ENCODE measurements at regions not wholly inside any gene's neighbourhood (a gene's known extent, or its start where the extent isn't known, plus 50 kb on each side); places are given as distances from the start of the nearest gene placed in this dataset.
A peak's percentile ranks its signal among the peaks of the same experiment; 100 is the strongest.

GRCh38 chr20:58131151-58131550 lies 97.3 kb downstream of the ANKRD60 start:
- H3K14ac ChIP-seq (ENCODE audit: insufficient read depth, low read length) = no peak overlapping the region
- H2BK120ac ChIP-seq (ENCODE audit: low read depth, low read length, poor library complexity, severe bottlenecking) = no peak overlapping the region
- no peak overlapping the region for H3K27ac ChIP-seq (ENCODE audit: insufficient read length, low read depth, low read length)
- no peak overlapping the region for H4K8ac ChIP-seq (replicated peaks; ENCODE audit: insufficient read length, low read depth, low read length)
- peaks cover 6 to 9% of the 10 kb centered on the region in 2 experiments for H3K9me3 Mint-ChIP-seq
- DNase-seq = peak; percentile 38
- TF ChIP-seq CTCF (conservative IDR thresholded peaks at IDR 0.05) = no peak
- H2BK15ac ChIP-seq (ENCODE audit: low read depth, low read length) = no peak overlapping the region
- H4K5ac ChIP-seq (ENCODE audit: insufficient read length, low read depth, low read length) = no peak overlapping the region
- H4K91ac ChIP-seq (ENCODE audit: insufficient read length, low read depth, low read length) = no peak overlapping the region
- H3K27me3 ChIP-seq (ENCODE audit: insufficient read depth, low read length) = no peaks in the 10 kb centered on the region
- no peak overlapping the region for H3T11ph ChIP-seq (ENCODE audit: low read length)
- H3K9me3 ChIP-seq (ENCODE audit: control insufficient read depth, low read depth, low read length) = no peaks in the 10 kb centered on the region
- H3K56ac ChIP-seq (ENCODE audit: insufficient read length, low read depth, low read length) = no peak overlapping the region
- H3K9ac ChIP-seq (ENCODE audit: extremely low read depth, insufficient read length, low read length) = no peak overlapping the region
- peak overlapping the region in 1 of 2 experiments; percentile 19; a peak in 3 of 5 replicates for H3K4me3 Mint-ChIP-seq
- no peaks in the 10 kb centered on the region for H3K23me2 ChIP-seq (ENCODE audit: insufficient read length, low read depth, low read length, poor library complexity, severe bottlenecking)
- H3K18ac ChIP-seq (ENCODE audit: insufficient read length, low read depth, low read length) = no peak overlapping the region
- no peak overlapping the region for H3K23ac ChIP-seq (ENCODE audit: insufficient read length, low read depth, low read length)
- H2AFZ ChIP-seq (ENCODE audit: low read length) = no peak overlapping the region
- no peak overlapping the region for H2BK20ac ChIP-seq (ENCODE audit: low read depth, low read length, poor library complexity, severe bottlenecking)
- no peak overlapping the region for H2BK5ac ChIP-seq (ENCODE audit: insufficient read length, low read length)
- peak overlapping the region; percentile 38 for H3K4me2 ChIP-seq (ENCODE audit: insufficient read depth, insufficient read length, low read length)
- H3K4me1 ChIP-seq (ENCODE audit: insufficient read depth, low read length) = no peaks in the 10 kb centered on the region; the same call in 1 of the 2 replicates
- H2BK12ac ChIP-seq (ENCODE audit: insufficient read length, low read depth, low read length) = no peak overlapping the region
- no peaks in the 10 kb centered on the region; a peak in 1 of 7 replicates for H3K36me3 Mint-ChIP-seq (ENCODE audit: insufficient read depth in 1 of 3, low read depth in 3 of 3)
- peaks cover 10% of the 10 kb centered on the region for H3K27me3 Mint-ChIP-seq (ENCODE audit: low read depth)
- no peaks in the 10 kb centered on the region for H3K79me1 ChIP-seq (ENCODE audit: insufficient read depth, low read depth, low read length, poor library complexity, severe bottlenecking)
- no peak overlapping the region for H3K27ac Mint-ChIP-seq
- WGBS (ENCODE audit: extremely low coverage, insufficient read length, low lambda C conversion rate) = no CpG with 5 or more reads among the region's 8 CpGs
- H2AK5ac ChIP-seq (ENCODE audit: insufficient read length, low read length) = no peak overlapping the region
- no peaks in the 10 kb centered on the region for H3K79me2 ChIP-seq (ENCODE audit: insufficient read depth, low read length)
- peaks cover 39 to 47% of the 10 kb centered on the region in 2 experiments for H3K4me1 Mint-ChIP-seq
- H4K20me1 ChIP-seq (ENCODE audit: control insufficient read depth, insufficient read depth, insufficient read length) = no peaks in the 10 kb centered on the region
- H3K4ac ChIP-seq (ENCODE audit: low read depth, low read length) = no peak overlapping the region
